PC-3 (cell line): ENCODE measurements at regions not wholly inside any gene's neighbourhood (a gene's known extent, or its start where the extent isn't known, plus 50 kb on each side); places are given as distances from the start of the nearest gene placed in this dataset.

Source experiments
- ATAC-seq: fragments of 200-7000 bp; cut with Tn5 transposase; 2 replicates; pipeline ENCODE4 v1.9.1; 2020; ENCODE audit warnings: mild to moderate bottlenecking, moderate library complexity
- BruUV-seq: library from RNA; stranded (reverse); fragments of 400-500 nt; replicated peaks from 2 replicates; lab custom pipeline; 2021; lab: Mats Ljungman, UMichigan
- CTCF ChIA-PET: fragments of 300-600 bp; sonication (Branson Sonifier 250); formaldehyde crosslinking; loops from one replicate; lab custom pipeline; 2022; ENCODE audit warnings: antibody characterized with exemption; lab: Charles Lee
- POLR2A ChIA-PET: fragments of 300-600 bp; sonication (Branson Sonifier 250); formaldehyde crosslinking; loops from one replicate; lab custom pipeline; 2022; ENCODE audit warnings: antibody characterized with exemption; ENCODE audit not compliant: unreplicated experiment; lab: Charles Lee
- DNase-seq: peaks from one replicate; pipeline ENCODE4 v3.0.0-alpha.2; 2015
- H2AFZ ChIP-seq: fragments of 300-600 bp; sonication (generic); 2 replicates; pipeline ENCODE4 v1.6.0; 2016; ENCODE audit warnings: antibody characterized with exemption, low read length
- H3F3A ChIP-seq: fragments of 300-600 bp; sonication (generic); one replicate; pipeline ENCODE4 v1.6.0; 2017; ENCODE audit warnings: antibody characterized with exemption, low read length, control low read depth, mild to moderate bottlenecking; ENCODE audit not compliant: unreplicated experiment
- H3K27ac ChIP-seq: fragments of 300-600 bp; sonication (generic); 2 replicates; pipeline ENCODE4 v1.5.1; 2016; ENCODE audit warnings: mild to moderate bottlenecking, low read length
- H3K27me3 ChIP-seq: fragments of 300-600 bp; sonication (generic); 2 replicates; pipeline ENCODE4 v1.6.1; 2016; ENCODE audit warnings: low read length, mixed read lengths
- H3K36me3 ChIP-seq: fragments of 300-600 bp; sonication (generic); 2 replicates; pipeline ENCODE4 v1.6.1; 2016; ENCODE audit warnings: low read depth, mixed run types, low read length, mixed read lengths
- H3K4me1 ChIP-seq: fragments of 300-600 bp; sonication (generic); 2 replicates; pipeline ENCODE4 v1.5.1; 2016; ENCODE audit warnings: low read length; ENCODE audit not compliant: insufficient read depth
- H3K4me2 ChIP-seq: fragments of 300-600 bp; sonication (generic); 2 replicates; pipeline ENCODE4 v1.6.0; 2016; ENCODE audit warnings: low read length
- H3K4me3 ChIP-seq: fragments of 300-600 bp; sonication (generic); 2 replicates; pipeline ENCODE4 v1.5.1; 2016; ENCODE audit warnings: mild to moderate bottlenecking, low read length, mixed read lengths
- H3K79me2 ChIP-seq: fragments of 300-600 bp; sonication (generic); 2 replicates; pipeline ENCODE4 v1.6.1; 2017; ENCODE audit warnings: low read length, mixed read lengths
- H3K9ac ChIP-seq: fragments of 300-600 bp; sonication (generic); 2 replicates; pipeline ENCODE4 v1.6.0; 2016; ENCODE audit warnings: mild to moderate bottlenecking, low read length
- H3K9me2 ChIP-seq: fragments of 300-600 bp; sonication (generic); replicated peaks from 2 replicates; pipeline ENCODE4 v1.6.1; 2016; ENCODE audit warnings: mixed run types, low read length, mixed read lengths
- H3K9me3 ChIP-seq: fragments of 300-600 bp; sonication (generic); 2 replicates; pipeline ENCODE4 v1.6.1; 2016; ENCODE audit warnings: low read length, mixed read lengths
- H4K20me1 ChIP-seq: fragments of 300-600 bp; sonication (generic); 2 replicates; pipeline ENCODE4 v1.6.1; 2016; ENCODE audit warnings: low read length, mixed read lengths
- EZH2 ChIP-seq: fragments of 300-600 bp; sonication (generic); IDR thresholded peaks from one replicate; pipeline ENCODE4 v1.6.1; 2017; ENCODE audit warnings: antibody characterized with exemption, mild to moderate bottlenecking, low read length; ENCODE audit not compliant: unreplicated experiment
- EZH2phosphoT487 ChIP-seq: fragments of 300-600 bp; sonication (generic); IDR thresholded peaks from 2 replicates; pipeline ENCODE4 v1.6.1; 2018; ENCODE audit warnings: mild to moderate bottlenecking, antibody characterized with exemption, low read length, borderline replicate concordance
- intact Hi-C: fragments of 100-400 bp; cut with micrococcal nuclease; formaldehyde crosslinking; loops from 2 replicates; pipeline ENCODE4 v1.9.0; 2023
- TF ChIP-seq, protein P1 (sequence below): fragments of 300-600 bp; sonication (generic); conservative IDR thresholded peaks from 2 replicates; pipeline ENCODE4 v1.5.1; 2017; ENCODE audit warnings: antibody characterized with exemption, low read depth, mild to moderate bottlenecking, low read length

DNA sequence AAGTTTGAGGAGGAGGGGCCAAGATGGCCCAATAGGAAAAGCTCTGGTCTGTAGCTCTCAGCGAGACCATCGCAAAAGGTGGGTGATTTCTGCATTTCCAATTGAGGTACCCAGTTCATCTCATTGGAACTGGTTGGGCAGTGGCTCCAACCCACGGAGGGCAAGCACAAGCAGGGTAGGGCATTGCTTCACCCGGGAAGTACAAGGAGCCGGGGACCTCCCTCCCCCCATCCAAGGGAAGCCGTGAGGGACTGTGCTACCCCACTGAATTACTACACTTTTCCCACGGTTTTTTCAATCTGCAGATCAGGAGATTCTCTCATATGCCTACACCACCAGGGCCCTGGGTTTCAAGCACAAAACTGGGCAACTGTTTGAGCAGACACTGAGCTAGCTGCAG is 58.0 kb upstream of the EFCAB3 start:
- BruUV-seq, result no TSS peak
- H2AFZ ChIP-seq, result no peak overlapping the region
- DNase-seq (no peak), ATAC-seq (no peak)
- no peaks in the 10 kb centered on the region for H3K4me1 ChIP-seq
- no peaks in the 10 kb centered on the region for H3K9me3 ChIP-seq
- H3K27ac ChIP-seq, result no peak overlapping the region
- H3F3A ChIP-seq, result no peaks in the 10 kb centered on the region
- intact Hi-C loops, result no loop called here
- no peaks in the 10 kb centered on the region for H3K36me3 ChIP-seq
- no peaks in the 10 kb centered on the region for H3K9me2 ChIP-seq
- peaks cover 67% of the 10 kb centered on the region for H3K27me3 ChIP-seq
- no peaks in the 10 kb centered on the region for H4K20me1 ChIP-seq
- H3K4me3 ChIP-seq, result no peak overlapping the region
- H3K79me2 ChIP-seq, result no peaks in the 10 kb centered on the region
- H3K4me2 ChIP-seq, result no peak overlapping the region
- no peak overlapping the region for H3K9ac ChIP-seq
- POLR2A ChIA-PET, result no interaction called here
- TF ChIP-seq, protein P1, sequence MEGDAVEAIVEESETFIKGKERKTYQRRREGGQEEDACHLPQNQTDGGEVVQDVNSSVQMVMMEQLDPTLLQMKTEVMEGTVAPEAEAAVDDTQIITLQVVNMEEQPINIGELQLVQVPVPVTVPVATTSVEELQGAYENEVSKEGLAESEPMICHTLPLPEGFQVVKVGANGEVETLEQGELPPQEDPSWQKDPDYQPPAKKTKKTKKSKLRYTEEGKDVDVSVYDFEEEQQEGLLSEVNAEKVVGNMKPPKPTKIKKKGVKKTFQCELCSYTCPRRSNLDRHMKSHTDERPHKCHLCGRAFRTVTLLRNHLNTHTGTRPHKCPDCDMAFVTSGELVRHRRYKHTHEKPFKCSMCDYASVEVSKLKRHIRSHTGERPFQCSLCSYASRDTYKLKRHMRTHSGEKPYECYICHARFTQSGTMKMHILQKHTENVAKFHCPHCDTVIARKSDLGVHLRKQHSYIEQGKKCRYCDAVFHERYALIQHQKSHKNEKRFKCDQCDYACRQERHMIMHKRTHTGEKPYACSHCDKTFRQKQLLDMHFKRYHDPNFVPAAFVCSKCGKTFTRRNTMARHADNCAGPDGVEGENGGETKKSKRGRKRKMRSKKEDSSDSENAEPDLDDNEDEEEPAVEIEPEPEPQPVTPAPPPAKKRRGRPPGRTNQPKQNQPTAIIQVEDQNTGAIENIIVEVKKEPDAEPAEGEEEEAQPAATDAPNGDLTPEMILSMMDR, result no peak
- no peak for TF ChIP-seq EZH2
- no peak for TF ChIP-seq EZH2phosphoT487
- CTCF ChIA-PET, result no interaction called here

DNA sequence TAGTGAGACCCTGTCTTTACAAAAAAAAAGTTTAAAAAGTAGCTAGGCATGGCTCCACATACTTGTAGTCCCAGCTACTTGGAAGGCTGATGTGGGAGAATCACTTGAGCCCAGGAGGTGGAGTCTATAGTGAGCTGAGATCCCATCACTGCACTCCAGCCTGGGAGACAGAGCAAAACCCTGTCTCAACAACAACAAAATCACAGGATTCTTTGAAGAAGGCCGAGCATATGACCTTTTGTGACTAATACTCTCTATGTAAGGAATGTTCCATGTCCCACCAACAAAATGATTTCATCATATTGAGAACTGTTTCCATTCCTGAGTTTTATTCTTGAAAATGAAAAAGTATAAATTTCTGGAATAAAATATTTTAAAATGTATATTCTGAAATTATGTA is 58.9 kb upstream of the EFCAB3 start:
- Histone ChIP-seq H2AFZ (no peak overlapping the region), H3K27ac (no peak overlapping the region), H3K4me3 (no peak overlapping the region), H3K4me2 (no peak overlapping the region), H3K27me3 (peaks cover 74% of the 10 kb centered on the region), H3K9me2 (no peaks in the 10 kb centered on the region), H3K9ac (no peak overlapping the region), H3K79me2 (no peaks in the 10 kb centered on the region), H3K9me3 (no peaks in the 10 kb centered on the region), H4K20me1 (no peaks in the 10 kb centered on the region), H3K36me3 (no peaks in the 10 kb centered on the region), H3K4me1 (no peaks in the 10 kb centered on the region), H3F3A (no peaks in the 10 kb centered on the region)
- intact Hi-C loops, result no loop called here
- CTCF ChIA-PET, result no interaction called here
- DNase-seq, result no peak
- TF ChIP-seq EZH2 (no peak), EZH2phosphoT487 (no peak)
- TF ChIP-seq, protein P1, result no peak
- no peak for ATAC-seq
- POLR2A ChIA-PET, result no interaction called here
- BruUV-seq, result no TSS peak

DNA sequence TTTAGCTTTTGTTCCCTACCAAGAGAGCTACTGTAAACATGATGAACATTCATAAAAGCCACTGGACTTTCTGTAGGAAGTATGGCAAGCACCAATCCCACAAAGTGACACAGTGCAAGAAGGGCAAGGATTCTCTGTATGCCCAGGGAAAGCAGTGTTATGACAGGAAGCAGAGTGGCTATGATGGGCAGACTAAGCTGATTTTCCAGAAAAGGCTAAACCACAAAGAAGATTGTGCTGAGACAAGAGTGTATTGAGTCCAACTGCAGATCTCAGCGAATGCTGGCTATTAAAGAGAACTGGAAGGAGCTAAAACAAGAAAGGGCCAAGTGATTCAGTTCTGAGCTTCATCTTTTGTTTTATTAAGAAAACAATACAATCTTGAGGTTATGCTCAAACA is 60.5 kb upstream of the EFCAB3 start:
- no peak overlapping the region for H3K9ac ChIP-seq
- H3K27ac ChIP-seq, result no peak overlapping the region
- DNase-seq (no peak), ATAC-seq (no peak)
- H3K4me3 ChIP-seq, result no peak overlapping the region
- H3K27me3 ChIP-seq, result peaks cover 84% of the 10 kb centered on the region
- CTCF ChIA-PET, result interaction anchor here (0.6 kb wide), 1 partner anchor 1123 kb away, joined by 4 read pairs; no protein-coding TSS in a partner anchor
- H2AFZ ChIP-seq, result no peak overlapping the region
- no peak for TF ChIP-seq EZH2
- TF ChIP-seq, protein P1, result no peak
- TF ChIP-seq EZH2phosphoT487, result no peak
- no peaks in the 10 kb centered on the region for H4K20me1 ChIP-seq
- intact Hi-C loops, result no loop called here
- no peaks in the 10 kb centered on the region for H3K4me1 ChIP-seq
- no peaks in the 10 kb centered on the region for H3K79me2 ChIP-seq
- H3K4me2 ChIP-seq, result no peak overlapping the region
- H3F3A ChIP-seq, result no peaks in the 10 kb centered on the region
- H3K9me3 ChIP-seq, result no peaks in the 10 kb centered on the region
- no TSS peak for BruUV-seq
- H3K9me2 ChIP-seq, result no peaks in the 10 kb centered on the region
- H3K36me3 ChIP-seq, result no peaks in the 10 kb centered on the region
- POLR2A ChIA-PET, result interaction anchor here (0.6 kb wide), 1 partner anchor 545 kb away, joined by 4 read pairs; no protein-coding TSS in a partner anchor
